ENCODE measurements at regions not wholly inside any gene's neighbourhood (a gene's known extent, or its start where the extent isn't known, plus 50 kb on each side); places are given as distances from the start of the nearest gene placed in this dataset.
"Not testable (repeated sequence)": the region's sequence is repeated elsewhere in the genome, so short reads cannot be mapped to it uniquely, and the experiment has no call there.

DNA sequence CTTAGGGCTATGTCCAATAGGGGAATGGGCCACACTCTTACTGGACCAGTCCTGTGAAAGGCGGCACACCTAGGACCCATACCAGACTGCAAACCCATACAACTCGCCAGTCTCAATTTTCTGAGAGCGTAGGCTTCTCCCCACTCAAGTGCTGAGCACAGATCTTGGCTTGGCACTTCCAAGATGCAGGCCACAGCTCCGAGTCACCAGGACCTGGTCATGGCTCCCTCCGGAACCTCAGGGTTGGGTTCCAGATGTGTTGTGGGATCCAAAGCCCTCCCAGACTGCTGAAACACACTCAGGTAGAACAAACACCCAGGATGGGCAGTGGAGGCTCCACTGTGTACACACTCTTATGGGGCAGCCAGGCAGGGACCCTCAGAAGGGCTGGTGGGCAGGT, 103.3 kb downstream of the TMEM144 start:
- DNase-seq = no peak

DNA sequence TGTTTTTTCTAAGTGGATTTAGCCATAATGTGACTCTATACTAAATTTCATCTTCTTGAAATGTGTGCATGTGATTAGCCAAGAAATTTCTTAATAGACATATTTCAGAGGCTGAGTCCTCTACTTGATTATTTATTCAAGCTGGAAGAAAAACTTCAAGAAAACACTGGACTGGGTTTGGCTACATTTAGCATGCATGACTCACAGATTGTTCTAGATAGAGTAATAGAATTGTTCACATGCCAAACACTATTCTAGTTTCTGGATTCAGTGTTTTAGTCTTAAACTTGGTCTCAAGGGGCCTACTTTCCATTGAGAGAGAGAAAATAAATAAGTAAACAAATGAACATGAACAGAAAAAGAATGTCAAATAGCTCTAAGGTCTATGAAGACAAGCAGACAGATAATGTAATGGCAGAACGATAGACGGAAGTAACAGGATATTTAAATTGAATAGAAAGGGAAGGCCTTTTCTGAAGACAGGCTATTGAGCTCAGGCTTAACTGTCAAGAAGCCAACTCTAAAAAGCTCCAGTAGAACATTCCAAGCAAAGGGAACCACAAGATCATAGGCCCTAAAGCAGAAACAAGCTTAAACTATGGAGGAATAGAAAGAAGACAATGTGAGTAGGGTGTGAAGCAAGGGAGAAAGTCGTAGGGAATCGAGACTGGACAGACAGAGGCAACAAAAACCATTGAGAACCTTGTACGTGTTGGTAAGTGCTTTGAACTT, 104.6 kb downstream of the TMEM144 start:
- DNase-seq = no peak

GRCh38 chr4:158315706-158316105, 105.4 kb downstream of the TMEM144 start:
- no peak for DNase-seq

DNA sequence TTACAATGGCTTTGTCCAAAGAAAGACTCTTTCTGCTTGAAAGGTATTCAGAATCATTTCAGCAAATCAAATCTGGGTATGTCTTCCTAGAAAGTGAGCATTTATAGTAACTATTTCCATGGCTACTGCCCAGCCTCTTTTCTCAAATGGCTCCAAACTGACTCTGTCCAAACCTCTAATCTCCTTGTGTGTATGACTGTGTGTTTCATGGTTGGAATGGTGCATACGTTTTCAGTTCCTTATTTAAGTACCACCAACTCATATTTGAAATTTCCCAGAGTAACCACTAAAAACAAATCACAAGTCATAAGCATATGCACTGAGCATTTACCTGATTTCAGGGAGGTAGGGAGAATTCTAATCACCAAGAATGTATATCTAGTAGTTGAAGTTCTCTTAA, 106.0 kb downstream of the TMEM144 start:
- DNase-seq = no peak

DNA sequence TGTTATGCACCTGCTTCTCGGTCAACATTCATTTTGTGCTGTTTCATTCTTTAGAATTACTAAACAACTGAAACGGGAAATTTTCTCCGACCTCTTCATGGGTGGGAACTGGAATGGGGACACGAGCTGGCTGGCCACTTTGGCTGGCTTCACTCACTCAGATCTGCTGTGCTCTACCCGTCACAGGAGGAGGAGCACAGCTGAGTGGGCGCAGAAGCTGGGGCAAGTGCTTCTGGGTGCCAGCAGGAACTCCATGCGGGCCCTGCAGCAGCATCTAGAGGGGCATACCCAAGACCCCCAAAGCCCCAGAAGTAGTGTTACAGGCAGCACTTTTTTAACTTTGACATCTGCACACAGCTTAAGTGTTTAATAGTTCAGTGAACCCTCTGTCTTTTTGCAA, 109.6 kb downstream of the TMEM144 start:
- DNase-seq = no peak

DNA sequence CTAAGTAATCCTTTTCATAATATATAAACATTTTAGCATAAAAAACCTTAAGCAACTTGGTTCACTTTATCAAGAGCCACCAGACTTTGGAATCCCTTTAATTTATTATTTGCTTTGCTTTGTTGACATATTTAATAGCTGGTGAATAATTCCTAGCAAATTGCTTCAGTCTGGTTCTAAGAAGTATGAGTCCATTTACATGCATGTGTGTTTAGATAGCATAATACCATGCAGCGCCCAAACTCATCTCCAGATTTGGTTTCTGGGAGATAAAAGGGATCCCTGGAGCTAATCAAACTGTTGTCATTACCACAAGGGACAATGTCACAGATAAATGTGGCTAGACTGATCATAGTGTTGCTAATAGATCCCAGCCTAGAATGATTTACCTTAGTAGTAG, 111.8 kb downstream of the TMEM144 start:
- DNase-seq = no peak

DNA sequence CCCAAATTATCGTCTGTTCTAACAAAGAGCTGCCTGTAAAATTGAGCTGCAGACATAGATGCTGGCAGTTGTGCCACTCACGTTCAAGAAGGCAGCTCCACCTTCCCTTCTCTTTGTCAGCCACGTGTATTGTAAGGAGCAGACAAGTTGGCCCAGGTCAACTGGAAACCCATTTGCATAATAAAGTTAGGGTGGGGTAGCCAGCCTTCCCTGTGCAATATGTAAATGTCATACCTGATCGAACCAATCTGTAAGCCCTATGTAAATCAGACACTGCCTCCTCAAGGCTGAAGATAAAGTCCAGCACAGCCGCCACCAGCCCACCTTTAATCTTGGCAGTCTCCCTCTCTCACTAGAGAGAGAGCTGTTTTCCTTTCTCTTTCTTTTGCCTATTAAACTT, 117.2 kb downstream of the TMEM144 start:
- no peak for DNase-seq

DNA sequence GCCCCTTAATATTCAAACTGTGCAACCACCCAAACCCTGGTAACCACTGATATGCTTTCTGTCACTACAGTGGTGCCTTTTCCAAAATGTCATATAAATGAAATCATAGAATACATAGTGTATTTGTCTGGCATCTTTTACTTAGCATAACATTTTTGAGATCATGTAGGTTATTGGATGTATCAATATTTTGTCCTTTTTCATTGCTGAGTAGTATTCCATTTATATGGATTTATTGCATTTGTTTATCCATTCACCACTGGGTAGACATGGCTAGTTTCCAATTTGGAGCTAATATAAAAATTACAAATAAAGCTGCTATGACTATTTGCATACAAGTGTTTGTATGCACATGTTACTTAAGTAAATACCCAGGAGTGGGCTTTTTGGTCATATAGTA, 121.6 kb downstream of the TMEM144 start:
- DNase-seq = no peak

- DNase-seq = no peak
Observed at GRCh38 chr4:158333820-158334219, 123.5 kb downstream of the TMEM144 start.

DNA sequence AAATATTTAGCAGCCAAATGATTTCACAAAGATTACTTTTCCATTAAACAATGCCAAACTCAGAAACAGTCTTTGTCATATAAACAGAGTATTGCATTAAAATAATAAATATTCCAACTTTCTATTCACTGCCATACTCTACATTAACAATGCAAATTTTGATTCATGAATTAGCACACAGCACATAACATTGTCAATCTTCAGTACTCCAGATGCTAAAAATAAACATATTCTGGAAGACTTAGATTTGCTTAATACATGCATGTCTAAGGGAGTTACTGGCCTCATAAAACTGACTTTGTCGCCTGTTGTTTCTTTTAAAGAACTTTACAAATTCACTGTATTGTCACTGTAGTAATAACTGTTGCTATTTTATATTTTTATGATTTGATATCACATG, 131.6 kb downstream of the TMEM144 start:
- DNase-seq = no peak

GRCh38 chr4:158346576-158346975, 136.3 kb downstream of the TMEM144 start:
- DNase-seq = no peak

DNA sequence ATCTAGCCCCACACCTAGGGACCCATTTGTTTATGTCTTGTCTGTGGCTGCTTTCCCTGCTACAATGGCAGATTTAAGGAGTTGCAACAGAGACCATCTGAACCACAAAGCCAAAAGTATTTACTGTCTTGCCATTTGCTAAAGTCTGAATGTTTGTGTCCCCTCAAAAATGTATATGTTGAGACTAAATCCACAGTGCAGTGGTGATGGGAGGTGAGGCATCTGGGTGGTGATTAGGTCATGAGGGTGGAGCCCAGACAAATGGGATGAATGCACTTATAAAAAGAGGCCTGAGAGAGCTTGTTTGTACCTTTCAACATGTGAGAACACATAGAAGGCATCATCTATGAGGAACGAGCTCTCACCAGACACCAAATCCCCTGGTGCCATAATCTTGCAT, 137.3 kb downstream of the TMEM144 start:
- no peak for DNase-seq

- no peak for DNase-seq
Observed at GRCh38 chr4:158350161-158350560, 139.9 kb downstream of the TMEM144 start.

GRCh38 chr4:158353541-158354304, 143.4 kb downstream of the TMEM144 start:
- no peak for DNase-seq

DNA sequence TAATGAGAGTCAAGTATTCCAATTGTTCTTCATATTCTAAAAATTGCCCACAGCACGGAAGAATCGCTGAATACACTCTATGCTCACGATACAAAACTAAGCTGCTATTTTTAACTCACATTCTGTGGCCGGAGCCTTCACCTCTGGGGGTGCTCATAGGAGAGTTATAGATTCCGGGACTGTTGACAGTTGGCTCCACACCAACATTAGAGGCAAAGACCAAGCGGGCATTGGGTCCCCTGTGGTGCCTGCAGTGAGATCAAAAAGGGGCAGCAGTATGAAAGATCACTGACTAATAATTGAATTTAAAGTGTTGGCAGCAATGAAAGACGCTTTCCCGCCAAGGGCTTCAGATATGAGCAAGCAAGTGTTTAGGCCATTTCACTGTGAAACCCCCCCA, 146.0 kb downstream of the TMEM144 start:
- no peak for DNase-seq

DNA sequence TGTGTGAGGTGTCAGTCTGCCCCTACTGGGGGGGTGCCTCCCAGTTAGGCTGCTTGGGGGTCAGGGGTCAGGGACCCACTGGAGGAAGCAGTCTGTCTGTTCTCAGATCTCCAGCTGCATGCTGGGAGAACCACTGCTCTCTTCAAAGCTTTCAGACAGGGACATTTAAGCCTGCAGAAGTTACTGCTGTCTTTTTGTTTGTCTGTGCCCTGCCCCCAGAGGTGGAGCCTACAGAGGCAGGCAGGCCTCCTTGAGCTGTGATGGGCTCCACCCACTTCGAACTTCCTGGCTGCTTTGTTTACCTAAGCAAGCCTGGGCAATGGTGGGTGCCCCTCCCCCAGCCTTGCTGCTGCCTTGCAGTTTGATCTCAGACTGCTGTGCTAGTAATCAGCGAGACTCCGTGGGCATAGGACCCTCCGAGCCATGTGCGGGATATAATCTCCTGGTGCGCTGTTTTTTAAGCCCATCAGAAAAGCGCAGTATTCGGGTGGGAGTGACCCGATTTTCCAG, 153.7 kb upstream of the RXFP1 start:
- DNase-seq = not testable (repeated sequence)

DNA sequence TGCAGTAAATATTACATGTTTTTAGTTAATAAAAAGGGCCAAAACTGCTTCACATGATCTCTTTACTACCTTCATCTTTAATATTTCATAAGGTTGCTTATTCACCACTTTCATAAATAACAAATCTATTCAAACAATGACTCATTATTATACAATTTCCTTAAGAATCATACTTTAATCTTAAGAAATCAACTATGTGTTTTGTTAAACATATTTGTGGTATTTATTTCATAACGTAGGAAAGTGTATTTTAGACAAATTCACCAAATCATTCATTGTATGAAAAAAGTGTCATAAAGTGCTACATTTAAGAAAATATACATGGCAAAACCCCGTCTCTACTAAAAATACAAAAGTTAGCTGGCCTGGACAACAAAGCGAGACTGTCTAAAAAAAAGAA, 150.5 kb upstream of the RXFP1 start:
- DNase-seq = no peak

- DNase-seq = no peak
Observed at GRCh38 chr4:158374318-158374717, 147.4 kb upstream of the RXFP1 start.

DNA sequence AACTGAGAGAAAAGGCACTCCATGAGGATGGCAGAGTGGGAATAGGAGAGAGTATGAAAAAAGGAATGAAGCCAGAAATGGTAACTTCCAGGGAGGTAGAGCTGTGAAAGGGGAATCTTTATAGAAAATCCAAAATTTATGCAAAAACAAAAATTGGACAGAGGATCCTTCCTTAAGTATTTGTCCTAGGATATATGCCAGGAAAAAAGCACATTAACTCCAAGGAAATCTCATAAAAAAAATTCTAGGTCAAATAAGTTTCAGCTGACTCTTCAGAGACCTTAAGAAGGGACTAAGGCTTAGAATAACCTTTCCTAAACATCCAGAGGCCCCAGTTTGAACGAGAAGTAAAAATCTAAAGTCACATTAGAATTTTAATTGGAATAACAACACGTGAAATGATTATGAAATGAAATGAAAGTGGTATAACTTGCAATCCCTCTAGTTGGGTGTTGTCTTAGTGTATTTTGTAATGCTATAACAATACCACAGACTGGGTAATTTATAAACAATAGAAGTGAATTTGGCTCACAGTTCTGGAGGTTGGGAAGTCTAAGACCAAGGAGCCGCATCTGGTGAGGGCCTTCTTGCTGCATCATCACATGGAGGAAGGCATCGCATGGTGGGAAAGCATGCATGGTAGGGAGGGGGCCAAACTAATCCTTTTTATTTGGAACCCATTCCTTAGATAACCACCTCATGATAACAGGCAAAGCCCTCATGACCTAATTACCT, 145.4 kb upstream of the RXFP1 start:
- DNase-seq = no peak

GRCh38 chr4:158384414-158384813, 137.3 kb upstream of the RXFP1 start:
- no peak for DNase-seq

DNA sequence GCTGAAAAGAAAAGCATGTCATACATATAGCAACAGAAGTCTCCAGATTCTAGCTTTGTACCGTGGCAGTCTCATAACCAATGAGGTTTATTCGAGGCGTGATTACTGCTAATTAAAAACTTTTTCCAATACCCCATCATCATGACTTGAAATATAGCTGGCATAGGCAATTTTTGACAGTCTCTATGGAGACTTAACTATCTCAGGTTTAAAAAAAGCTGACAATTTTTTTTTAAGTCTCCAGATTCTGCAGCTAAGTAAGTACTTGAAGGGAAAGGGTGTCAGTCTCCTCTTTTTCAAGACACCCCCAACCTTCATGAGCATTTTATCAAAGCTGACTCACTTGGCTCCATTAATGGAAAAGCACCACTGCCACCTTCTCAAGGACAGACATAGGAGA, 126.3 kb upstream of the RXFP1 start:
- no peak for DNase-seq

DNA sequence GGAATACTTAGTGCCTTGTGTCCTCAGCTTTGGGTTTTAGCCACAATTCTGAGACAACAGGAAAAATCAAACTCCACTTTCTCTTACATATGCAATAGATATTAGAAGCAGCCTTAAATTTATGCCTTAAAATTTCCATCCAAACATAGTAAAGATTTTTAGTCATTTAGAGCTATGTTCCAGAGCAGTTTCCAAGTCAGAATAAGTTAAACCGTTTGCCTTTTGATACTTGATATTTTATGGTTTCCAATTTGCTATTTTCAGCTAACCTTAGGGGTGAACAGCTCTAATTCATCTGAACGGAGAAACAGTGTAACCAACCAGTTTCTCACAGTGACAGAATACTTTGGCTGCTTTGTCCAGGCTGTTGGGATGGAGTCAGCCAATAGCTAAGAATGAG, 125.8 kb upstream of the RXFP1 start:
- no peak for DNase-seq

GRCh38 chr4:158397781-158398180, 123.9 kb upstream of the RXFP1 start:
- DNase-seq = no peak

Measured in renal pelvis (tissue), 1 donor.